ENCODE measurements at regions not wholly inside any gene's neighbourhood (a gene's known extent, or its start where the extent isn't known, plus 50 kb on each side); places are given as distances from the start of the nearest gene placed in this dataset.

GRCh38 chr2:114134146-114134545 is 244.3 kb downstream of the ACTR3 start:
- Histone ChIP-seq H2AFZ (ENCODE audit: low read depth, low read length) (no peak overlapping the region), H3K79me2 (replicated peaks; ENCODE audit: insufficient read depth, low read length) (no peaks in the 10 kb centered on the region), H3K9me3 (ENCODE audit: low read length) (no peaks in the 10 kb centered on the region), H3F3A (ENCODE audit: insufficient read depth, low read length, poor library complexity, severe bottlenecking) (no peaks in the 10 kb centered on the region), H3K4me2 (ENCODE audit: low read length) (no peak overlapping the region), H3K9ac (ENCODE audit: low read length) (no peak overlapping the region), H3K9me2 (ENCODE audit: insufficient read depth, low read length) (no peaks in the 10 kb centered on the region), H3K27me3 (ENCODE audit: insufficient read depth, low read depth, low read length) (no peaks in the 10 kb centered on the region), H3K4me3 (ENCODE audit: low read length) (no peak overlapping the region), H3K27ac (ENCODE audit: low read length) (no peak overlapping the region), H3K36me3 (ENCODE audit: insufficient read depth, low read length) (no peaks in the 10 kb centered on the region), H4K20me1 (ENCODE audit: insufficient read depth) (no peaks in the 10 kb centered on the region)
- no peak for TF ChIP-seq EP300 (conservative IDR thresholded peaks at IDR 0.05; ENCODE audit: poor library complexity, severe bottlenecking)

GRCh38 chr2:114139542-114139941 is 249.7 kb downstream of the ACTR3 start:
- H3K27ac ChIP-seq (ENCODE audit: low read length): no peak overlapping the region
- H3K79me2 ChIP-seq (replicated peaks; ENCODE audit: insufficient read depth, low read length): no peaks in the 10 kb centered on the region
- no peaks in the 10 kb centered on the region for H3K9me3 ChIP-seq (ENCODE audit: low read length)
- TF ChIP-seq EZH2 (IDR thresholded peaks at IDR 0.05; ENCODE audit: borderline replicate concordance, insufficient read depth, low read length, poor library complexity, severe bottlenecking) (no peak), EP300 (conservative IDR thresholded peaks at IDR 0.05; ENCODE audit: poor library complexity, severe bottlenecking) (no peak), TAF1 (IDR thresholded peaks at IDR 0.05; ENCODE audit: low read depth) (no peak)
- TF ChIP-seq, protein P1, sequence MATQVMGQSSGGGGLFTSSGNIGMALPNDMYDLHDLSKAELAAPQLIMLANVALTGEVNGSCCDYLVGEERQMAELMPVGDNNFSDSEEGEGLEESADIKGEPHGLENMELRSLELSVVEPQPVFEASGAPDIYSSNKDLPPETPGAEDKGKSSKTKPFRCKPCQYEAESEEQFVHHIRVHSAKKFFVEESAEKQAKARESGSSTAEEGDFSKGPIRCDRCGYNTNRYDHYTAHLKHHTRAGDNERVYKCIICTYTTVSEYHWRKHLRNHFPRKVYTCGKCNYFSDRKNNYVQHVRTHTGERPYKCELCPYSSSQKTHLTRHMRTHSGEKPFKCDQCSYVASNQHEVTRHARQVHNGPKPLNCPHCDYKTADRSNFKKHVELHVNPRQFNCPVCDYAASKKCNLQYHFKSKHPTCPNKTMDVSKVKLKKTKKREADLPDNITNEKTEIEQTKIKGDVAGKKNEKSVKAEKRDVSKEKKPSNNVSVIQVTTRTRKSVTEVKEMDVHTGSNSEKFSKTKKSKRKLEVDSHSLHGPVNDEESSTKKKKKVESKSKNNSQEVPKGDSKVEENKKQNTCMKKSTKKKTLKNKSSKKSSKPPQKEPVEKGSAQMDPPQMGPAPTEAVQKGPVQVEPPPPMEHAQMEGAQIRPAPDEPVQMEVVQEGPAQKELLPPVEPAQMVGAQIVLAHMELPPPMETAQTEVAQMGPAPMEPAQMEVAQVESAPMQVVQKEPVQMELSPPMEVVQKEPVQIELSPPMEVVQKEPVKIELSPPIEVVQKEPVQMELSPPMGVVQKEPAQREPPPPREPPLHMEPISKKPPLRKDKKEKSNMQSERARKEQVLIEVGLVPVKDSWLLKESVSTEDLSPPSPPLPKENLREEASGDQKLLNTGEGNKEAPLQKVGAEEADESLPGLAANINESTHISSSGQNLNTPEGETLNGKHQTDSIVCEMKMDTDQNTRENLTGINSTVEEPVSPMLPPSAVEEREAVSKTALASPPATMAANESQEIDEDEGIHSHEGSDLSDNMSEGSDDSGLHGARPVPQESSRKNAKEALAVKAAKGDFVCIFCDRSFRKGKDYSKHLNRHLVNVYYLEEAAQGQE (IDR thresholded peaks at IDR 0.05; ENCODE audit: borderline replicate concordance): no peak
- no peaks in the 10 kb centered on the region for H4K20me1 ChIP-seq (ENCODE audit: insufficient read depth)
- H3K27me3 ChIP-seq (ENCODE audit: insufficient read depth, low read depth, low read length): no peaks in the 10 kb centered on the region
- no peak overlapping the region for H2AFZ ChIP-seq (ENCODE audit: low read depth, low read length)
- H3F3A ChIP-seq (ENCODE audit: insufficient read depth, low read length, poor library complexity, severe bottlenecking): no peaks in the 10 kb centered on the region
- H3K4me3 ChIP-seq (ENCODE audit: low read length): no peak overlapping the region
- H3K4me2 ChIP-seq (ENCODE audit: low read length): no peak overlapping the region
- no peaks in the 10 kb centered on the region for H3K9me2 ChIP-seq (ENCODE audit: insufficient read depth, low read length)
- no peaks in the 10 kb centered on the region for H3K36me3 ChIP-seq (ENCODE audit: insufficient read depth, low read length)
- H3K9ac ChIP-seq (ENCODE audit: low read length): no peak overlapping the region

DNA sequence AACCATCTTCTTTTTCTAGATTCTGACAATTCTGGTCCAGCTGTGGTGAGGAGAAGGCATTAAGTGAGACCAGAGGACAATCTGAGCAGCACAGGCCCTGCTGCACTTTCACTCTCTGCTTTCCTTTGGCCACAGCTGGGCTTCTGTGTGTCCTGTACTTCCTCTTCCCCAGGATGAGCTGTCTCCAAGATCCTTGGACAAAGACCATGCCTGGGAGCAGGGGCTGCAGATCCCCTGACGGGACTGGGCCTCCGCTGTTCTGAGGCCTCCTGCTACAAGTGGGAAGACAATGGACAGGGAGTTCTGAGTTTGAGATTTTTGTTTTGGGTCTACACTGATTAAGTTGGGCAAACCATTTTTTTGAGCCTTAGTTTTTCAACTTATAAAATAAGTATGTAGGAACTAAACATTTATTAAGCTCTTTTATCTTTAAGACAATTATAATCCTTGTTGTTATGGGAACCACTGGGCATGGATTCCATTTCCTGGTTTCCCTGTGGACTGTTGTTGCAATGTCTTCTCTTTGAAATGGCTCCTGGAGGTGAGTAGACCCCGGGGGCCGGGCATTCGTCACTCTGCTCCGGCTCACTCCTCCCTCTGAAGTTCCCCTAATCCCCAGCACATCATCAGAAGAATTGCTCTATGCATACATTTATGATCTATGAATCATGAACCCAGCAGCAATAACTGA is 266.6 kb downstream of the ACTR3 start:
- H3K4me2 ChIP-seq (ENCODE audit: low read length): no peak overlapping the region
- no peaks in the 10 kb centered on the region for H3K27me3 ChIP-seq (ENCODE audit: insufficient read depth, low read depth, low read length)
- H2AFZ ChIP-seq (ENCODE audit: low read depth, low read length): no peak overlapping the region
- no peaks in the 10 kb centered on the region for H3F3A ChIP-seq (ENCODE audit: insufficient read depth, low read length, poor library complexity, severe bottlenecking)
- TF ChIP-seq RAD21 (conservative IDR thresholded peaks at IDR 0.05) (no peak), POLR2AphosphoS5 (IDR thresholded peaks at IDR 0.05) (no peak), TAF1 (IDR thresholded peaks at IDR 0.05; ENCODE audit: low read depth) (no peak), EZH2 (IDR thresholded peaks at IDR 0.05; ENCODE audit: borderline replicate concordance, insufficient read depth, low read length, poor library complexity, severe bottlenecking) (no peak), MXI1 (conservative IDR thresholded peaks at IDR 0.05; ENCODE audit: poor library complexity, severe bottlenecking) (no peak), SMC3 (conservative IDR thresholded peaks at IDR 0.05; ENCODE audit: poor library complexity) (no peak), EP300 (conservative IDR thresholded peaks at IDR 0.05; ENCODE audit: poor library complexity, severe bottlenecking) (no peak)
- no peaks in the 10 kb centered on the region for H3K9me2 ChIP-seq (ENCODE audit: insufficient read depth, low read length)
- no peak overlapping the region for H3K9ac ChIP-seq (ENCODE audit: low read length)
- H3K4me3 ChIP-seq (ENCODE audit: low read length): no peak overlapping the region
- H3K79me2 ChIP-seq (replicated peaks; ENCODE audit: insufficient read depth, low read length): no peaks in the 10 kb centered on the region
- H3K27ac ChIP-seq (ENCODE audit: low read length): no peak overlapping the region
- no peaks in the 10 kb centered on the region for H4K20me1 ChIP-seq (ENCODE audit: insufficient read depth)
- H3K36me3 ChIP-seq (ENCODE audit: insufficient read depth, low read length): no peaks in the 10 kb centered on the region
- no peaks in the 10 kb centered on the region for H3K9me3 ChIP-seq (ENCODE audit: low read length)
